Neural progenitor cell (in vitro differentiated cells): ENCODE measurements at regions not wholly inside any gene's neighbourhood (a gene's known extent, or its start where the extent isn't known, plus 50 kb on each side); places are given as distances from the start of the nearest gene placed in this dataset.

ENCODE experiments used
- EZH2 ChIP-seq: fragments of 200-600 bp; sonication (generic); IDR thresholded peaks from 2 replicates; pipeline ENCODE4 v1.6.1; 2017; ENCODE audit warnings: antibody characterized with exemption, mild to moderate bottlenecking, moderate library complexity
- TF ChIP-seq, protein P1 (sequence below): fragments of 200-600 bp; sonication (generic); IDR thresholded peaks from 2 replicates; pipeline ENCODE4 v1.5.1; 2017; ENCODE audit warnings: antibody characterized with exemption, mild to moderate bottlenecking

DNA sequence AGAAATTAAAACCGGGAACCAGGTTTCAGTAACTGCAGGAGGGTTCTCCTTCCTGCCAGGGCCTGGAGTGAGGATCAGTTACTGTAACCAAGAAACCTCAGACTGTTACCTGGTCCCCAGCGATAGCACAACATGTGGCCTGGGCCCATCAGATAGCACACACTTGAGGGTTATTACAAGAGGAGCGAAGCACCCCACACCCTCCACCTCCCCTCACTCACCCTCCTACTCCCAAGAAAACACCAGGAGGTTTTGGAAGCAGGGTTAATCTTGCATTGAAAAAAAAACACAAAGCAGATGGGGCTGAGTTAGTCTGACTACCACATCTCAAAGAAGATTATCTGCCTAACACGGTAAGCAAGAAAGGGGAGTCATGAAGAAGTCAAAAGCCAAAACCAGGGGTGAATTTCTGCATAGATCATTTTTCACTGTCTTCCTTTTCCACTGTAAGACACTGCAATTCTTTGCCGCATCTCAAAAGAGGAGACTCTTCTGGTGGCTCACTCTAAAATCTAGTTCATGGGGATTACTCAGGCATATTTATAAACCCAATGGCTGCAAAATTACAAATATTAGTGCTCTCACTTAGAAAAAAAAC lies 75.9 kb upstream of the DOCK9 start:
- TF ChIP-seq, protein P1, sequence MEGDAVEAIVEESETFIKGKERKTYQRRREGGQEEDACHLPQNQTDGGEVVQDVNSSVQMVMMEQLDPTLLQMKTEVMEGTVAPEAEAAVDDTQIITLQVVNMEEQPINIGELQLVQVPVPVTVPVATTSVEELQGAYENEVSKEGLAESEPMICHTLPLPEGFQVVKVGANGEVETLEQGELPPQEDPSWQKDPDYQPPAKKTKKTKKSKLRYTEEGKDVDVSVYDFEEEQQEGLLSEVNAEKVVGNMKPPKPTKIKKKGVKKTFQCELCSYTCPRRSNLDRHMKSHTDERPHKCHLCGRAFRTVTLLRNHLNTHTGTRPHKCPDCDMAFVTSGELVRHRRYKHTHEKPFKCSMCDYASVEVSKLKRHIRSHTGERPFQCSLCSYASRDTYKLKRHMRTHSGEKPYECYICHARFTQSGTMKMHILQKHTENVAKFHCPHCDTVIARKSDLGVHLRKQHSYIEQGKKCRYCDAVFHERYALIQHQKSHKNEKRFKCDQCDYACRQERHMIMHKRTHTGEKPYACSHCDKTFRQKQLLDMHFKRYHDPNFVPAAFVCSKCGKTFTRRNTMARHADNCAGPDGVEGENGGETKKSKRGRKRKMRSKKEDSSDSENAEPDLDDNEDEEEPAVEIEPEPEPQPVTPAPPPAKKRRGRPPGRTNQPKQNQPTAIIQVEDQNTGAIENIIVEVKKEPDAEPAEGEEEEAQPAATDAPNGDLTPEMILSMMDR, result no peak
- no peak for TF ChIP-seq EZH2
